ENCODE measurements at regions not wholly inside any gene's neighbourhood (a gene's known extent, or its start where the extent isn't known, plus 50 kb on each side); places are given as distances from the start of the nearest gene placed in this dataset.
"Not testable (repeated sequence)": the region's sequence is repeated elsewhere in the genome, so short reads cannot be mapped to it uniquely, and the experiment has no call there.

- no peak for ATAC-seq
Observed at GRCh38 chr5:108696951-108697715, 50.6 kb upstream of the FER start.

DNA sequence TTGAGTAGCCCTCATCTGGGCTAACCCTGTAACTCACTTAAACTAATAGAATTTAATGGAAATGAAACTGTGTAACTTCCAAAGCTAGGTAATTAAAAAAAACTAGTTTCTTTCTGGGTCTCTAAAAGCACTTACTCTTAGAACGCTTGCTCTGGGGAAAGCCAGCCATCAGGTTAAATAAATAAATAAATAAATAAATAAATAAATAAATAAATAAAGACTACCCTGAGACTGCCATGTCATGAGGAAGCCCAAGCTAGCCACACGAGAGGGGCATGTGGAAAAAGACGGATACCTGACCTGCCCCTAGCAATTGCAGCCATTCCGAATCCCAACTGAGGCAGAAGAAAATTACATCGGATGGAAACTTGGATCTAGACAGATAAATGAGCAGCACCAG is 51.3 kb upstream of the FER start:
- no peak for ATAC-seq

- ATAC-seq = no peak
Observed at GRCh38 chr5:108688485-108688884, 59.2 kb upstream of the FER start.

DNA sequence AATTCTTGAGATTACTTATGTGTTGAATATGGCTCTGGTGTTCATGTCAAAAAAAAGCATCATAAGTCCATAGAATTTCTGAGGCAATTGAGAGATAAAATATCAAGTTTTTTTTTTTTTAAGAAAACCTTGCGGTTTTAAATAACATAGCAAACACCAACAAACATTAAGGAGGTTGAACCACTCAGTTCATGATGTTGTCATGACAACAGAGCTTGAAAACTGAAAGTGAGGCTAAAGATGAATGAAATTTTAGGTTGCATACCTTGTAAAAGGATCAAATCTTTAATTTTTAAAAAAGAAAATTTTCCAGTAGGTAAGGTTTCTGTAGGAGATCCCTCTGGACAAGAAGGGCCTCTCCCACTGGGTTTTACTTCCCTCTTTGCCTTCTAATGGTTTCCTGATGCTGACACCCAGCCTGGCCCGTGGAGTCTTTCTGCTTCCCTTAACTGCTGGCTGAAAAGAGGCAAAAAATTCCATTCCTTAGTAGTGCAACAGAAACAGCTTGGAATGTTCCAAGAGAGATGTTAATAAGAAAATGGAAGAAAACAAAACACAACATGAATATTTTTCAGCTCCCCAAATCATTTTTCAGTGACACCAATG is 60.0 kb upstream of the FER start:
- no peak for ATAC-seq

- no peak for ATAC-seq
Observed at GRCh38 chr5:108686676-108687075, 61.0 kb upstream of the FER start.

GRCh38 chr5:108685448-108686216 is 62.1 kb upstream of the FER start:
- ATAC-seq = not testable (repeated sequence)

GRCh38 chr5:108681079-108681921 is 66.4 kb upstream of the FER start:
- ATAC-seq = peak; percentile 84

DNA sequence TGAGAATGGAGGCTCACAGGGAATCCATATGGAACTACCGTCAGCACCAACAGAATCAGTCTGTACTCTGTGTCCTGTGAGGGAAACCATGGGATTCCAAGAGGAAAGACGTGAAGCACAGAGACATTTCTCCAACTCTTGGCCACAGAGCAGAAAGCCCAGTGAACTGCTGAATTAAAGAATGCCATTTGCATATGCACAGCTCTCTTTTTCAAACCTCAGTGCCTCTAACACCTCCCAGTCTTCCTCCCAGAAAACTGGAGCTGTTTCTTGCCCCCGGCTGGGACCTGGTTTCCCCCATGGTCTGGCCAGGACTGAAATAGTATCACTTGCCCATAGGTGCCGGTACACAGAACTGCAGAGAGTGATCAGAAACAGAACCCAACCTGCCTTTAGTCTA is 69.6 kb upstream of the FER start:
- ATAC-seq = no peak

- no peak for ATAC-seq
Observed at GRCh38 chr5:108675736-108676135, 72.0 kb upstream of the FER start.

DNA sequence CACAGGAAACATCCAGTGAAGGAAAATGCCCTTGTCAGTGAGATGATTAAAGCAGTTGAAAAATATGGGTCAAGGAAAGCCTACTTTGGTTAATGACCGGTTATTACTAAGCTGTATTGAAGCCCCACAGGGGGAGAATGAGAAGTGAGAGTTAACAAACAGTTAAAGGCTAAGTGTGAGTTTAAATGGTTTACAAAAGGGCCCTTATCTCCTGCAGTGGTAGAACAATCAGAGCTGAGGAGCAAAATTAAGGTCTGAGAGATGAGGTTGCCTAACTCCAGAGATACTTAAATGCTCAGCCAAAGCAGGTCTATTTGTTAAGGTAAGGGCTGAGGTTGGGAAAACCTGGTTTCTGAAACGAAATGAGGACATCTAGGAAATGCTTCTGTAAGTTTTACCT is 75.1 kb upstream of the FER start:
- no peak for ATAC-seq

DNA sequence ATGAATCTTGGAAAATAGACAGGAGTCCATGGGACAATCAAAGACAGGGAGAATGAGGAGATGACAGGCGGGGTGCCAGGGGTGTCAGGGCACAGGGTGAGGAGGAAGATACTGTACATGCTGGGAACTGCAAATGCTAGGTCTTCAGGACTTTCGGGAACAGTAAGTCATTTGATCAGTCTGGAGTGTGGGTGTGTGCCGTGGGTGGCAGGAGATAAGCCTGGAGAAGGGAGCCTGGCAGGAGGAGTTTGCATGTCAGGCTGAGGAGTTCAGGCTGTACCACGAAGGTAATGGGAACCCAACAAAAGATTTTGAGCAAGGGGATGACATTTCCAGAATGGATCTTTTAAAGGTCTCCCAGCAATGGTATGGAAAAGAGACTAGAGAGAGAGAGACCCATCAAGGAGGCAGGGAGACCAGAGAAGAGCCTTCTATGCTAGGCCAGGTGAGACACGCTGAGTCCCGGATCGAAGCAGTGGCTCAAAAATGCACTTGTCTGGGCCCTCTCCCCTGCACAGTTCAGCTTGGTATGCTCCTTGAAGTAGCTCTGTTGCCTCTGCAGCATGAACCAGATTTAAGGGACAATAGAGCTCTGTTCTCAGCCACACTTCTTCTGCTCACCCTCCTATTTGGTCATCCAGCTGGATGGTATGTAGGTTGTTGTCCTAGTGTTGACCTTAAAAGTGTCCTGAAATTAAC is 77.0 kb upstream of the FER start:
- no peak for ATAC-seq

GRCh38 chr5:108669462-108669861 is 78.2 kb upstream of the FER start:
- ATAC-seq = no peak

DNA sequence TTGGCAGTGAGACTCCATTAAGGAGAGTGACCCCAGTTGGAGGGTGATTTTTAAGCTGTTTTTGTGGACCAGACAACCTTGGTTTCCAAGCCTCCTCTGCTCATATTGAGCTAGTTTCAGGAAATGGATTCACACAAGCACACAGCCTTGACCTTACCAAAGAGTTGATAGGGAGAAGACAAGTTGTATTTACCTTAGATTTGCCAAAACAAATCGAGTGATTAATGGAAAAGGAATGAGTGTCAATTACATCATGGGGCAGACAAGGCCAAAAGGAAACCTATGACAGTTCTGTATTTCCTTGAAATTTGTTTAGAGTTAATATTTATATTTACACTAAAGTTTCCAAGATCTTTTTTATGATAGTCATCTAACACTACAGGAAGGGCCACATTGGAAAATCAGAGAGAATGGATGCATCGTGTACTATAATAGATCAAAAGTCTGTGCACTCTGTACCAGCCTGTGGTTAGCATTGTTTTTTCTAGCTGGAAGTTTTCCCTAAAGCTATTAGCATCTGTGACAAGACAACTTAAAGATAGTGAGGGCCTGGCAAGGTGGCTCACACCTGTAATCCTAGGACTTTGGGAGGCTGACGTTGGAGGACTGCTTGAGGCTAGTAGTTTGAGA is 86.0 kb upstream of the FER start:
- peak; percentile 25 for ATAC-seq

DNA sequence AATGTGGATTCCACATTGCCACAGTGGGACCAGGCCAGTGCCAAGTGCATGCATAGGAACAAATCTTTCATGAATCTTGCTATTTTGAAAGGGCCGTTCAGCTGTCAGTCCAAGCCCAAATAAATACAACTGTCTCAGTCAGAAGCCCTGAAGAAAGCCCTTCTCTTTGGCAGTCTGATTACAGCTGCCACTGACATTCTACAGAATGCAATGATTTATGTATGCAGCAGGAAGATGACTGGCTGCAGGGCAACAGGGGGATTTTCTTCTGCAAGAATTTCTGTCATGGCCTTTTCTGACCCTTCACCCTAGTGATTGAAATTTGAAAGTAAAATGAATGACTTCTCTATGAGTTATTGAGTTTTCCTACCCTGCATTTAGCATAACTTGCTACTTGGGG is 86.7 kb upstream of the FER start:
- no peak for ATAC-seq

DNA sequence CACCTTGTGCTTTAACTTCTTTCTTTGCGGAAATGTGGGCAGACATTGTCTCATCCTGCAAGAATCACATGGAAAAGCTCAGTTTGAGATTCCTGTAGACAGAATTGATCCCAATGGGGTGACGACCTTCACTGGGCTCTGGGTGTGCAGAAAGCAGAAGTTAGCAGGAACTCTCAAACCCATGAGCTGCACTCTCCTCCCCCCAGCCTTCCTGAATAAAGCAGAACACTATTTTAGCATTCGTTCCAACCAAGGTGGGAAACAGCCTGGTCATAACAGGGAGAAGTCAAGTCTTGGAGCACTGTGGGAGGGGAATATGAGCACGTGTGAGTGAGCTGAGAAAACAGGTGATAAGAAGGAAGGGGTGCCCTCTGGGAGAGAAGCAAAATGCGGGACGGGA is 87.4 kb upstream of the FER start:
- ATAC-seq = no peak

DNA sequence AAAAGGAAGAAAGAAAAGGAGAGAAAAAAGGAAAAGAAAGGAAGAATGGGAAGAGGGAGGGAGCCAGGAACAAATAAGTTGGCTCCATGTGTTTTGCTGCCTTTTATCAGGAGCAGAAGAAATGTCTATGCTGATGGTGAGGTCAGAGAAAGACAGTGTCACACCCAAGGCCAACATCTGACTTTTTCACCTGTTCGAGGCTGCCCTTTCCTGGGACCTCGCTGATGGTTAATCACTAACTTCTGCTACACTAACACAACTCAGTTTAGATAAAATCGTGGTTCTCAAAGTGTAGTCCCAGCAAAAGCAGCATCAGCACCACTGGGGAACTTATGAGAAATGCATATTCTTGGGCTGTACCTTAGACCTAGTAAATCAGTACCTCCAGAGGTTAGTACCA is 88.2 kb upstream of the FER start:
- ATAC-seq = no peak

DNA sequence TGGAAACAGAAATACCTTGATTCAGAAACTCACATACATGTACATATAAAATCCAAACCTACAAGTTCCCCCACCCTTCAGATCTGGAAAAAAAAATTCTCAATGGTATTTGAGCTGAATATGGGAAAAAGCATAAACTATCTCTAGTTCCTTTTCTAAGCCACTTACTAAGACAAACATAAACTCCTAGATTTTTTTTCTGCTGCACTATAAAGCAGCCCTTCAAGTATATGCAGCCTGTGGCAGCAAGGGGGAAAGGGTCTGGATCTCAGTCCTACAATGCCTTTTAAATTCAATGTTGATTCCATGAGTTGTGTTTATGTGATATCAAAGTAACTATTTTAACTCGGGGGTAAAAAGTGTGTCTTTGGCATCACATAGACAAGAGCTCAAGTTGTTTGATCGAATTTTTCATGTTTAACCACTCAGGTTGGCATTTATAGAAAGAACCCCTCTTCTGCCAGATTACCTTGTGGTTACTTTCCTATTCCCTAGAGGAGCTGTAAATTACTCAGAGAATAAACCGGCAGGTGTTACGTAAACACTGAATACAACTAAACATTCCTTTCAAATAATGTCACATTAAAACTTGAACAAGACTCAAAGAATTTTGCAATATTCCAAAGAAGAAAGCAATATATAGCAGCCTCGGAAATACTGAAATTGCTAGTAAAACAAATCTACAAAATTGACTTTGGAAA is 91.8 kb upstream of the FER start:
- no peak for ATAC-seq

GRCh38 chr5:108654051-108654450 is 93.6 kb upstream of the FER start:
- ATAC-seq = no peak

DNA sequence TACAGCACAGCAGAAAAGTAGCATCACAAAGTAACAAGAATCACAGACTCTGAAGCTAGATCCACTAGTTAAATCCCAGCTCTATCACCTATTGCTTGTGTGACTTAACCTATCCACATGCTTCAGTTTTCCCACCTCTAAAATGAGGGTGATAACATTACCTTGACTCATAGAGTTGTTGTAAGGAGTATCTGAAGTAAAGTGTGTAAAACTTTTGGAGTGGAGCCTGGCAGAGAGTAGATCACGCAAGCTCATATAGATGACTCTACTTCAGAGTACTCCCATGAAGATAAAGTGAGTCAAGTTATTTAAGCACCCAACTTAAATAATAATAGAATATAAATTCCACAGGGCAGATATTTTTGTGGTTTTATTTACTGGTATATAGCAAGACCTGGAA is 94.5 kb upstream of the FER start:
- ATAC-seq = no peak

DNA sequence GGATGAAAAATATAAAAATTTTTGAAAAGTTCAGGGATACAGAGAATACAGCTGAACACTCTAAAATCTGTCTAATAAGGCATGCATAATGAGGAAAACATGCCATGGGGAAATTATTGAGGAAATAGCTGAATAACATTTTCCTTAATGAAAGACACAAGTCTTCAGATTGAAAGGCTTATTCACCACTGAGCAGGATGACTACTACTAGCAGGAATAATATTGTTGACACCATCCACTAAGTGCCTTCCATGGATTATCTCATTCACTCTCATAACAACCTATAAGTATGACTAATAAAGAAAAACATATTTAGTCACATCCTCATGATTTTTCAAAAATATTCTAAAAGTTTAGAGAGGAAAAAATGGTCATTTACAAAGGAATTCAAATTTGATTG is 96.7 kb upstream of the FER start:
- ATAC-seq = no peak

DNA sequence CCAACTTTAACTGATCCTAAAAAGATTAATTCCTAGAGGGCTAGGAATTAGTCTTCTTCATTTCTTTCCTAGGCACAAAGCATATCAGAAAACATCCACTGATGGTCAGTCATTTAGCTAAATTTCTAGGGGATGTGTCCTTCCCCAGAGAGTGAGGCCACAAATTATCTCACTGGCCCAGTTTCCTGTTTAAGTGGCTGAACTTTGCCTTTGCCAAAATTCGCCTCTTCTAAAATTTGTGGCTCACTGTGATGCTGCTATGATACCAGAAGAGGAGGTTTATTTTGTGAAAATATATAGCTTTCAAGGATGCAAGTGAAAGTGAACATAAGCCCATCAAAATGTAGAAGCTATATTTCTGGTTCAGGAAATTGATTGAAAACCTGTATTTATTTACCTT is 98.1 kb upstream of the FER start:
- ATAC-seq = no peak
